Skin epidermis (tissue), 12 donors: ENCODE measurements at regions not wholly inside any gene's neighbourhood (a gene's known extent, or its start where the extent isn't known, plus 50 kb on each side); places are given as distances from the start of the nearest gene placed in this dataset.
"Not testable (repeated sequence)": the region's sequence is repeated elsewhere in the genome, so short reads cannot be mapped to it uniquely, and the experiment has no call there.

Experiments
- H3K27ac ChIP-seq, 21 experiments: fragments of 200-600 bp; sonication (generic) in 11 of 21; one replicate each; pipeline ENCODE4 v1.5.0; 2020; ENCODE audit warnings: mild to moderate bottlenecking in 3 of 21, inconsistent platforms in 2 of 21, moderate library complexity in 2 of 21
- H3K4me3 ChIP-seq, 7 experiments: fragments of 200-600 bp; sonication (generic) in 2 of 7; one replicate each; pipeline ENCODE4 v1.5.0; 2020; ENCODE audit warnings: inconsistent platforms in 2 of 7, mild to moderate bottlenecking in 2 of 7, moderate library complexity in 1 of 7

DNA sequence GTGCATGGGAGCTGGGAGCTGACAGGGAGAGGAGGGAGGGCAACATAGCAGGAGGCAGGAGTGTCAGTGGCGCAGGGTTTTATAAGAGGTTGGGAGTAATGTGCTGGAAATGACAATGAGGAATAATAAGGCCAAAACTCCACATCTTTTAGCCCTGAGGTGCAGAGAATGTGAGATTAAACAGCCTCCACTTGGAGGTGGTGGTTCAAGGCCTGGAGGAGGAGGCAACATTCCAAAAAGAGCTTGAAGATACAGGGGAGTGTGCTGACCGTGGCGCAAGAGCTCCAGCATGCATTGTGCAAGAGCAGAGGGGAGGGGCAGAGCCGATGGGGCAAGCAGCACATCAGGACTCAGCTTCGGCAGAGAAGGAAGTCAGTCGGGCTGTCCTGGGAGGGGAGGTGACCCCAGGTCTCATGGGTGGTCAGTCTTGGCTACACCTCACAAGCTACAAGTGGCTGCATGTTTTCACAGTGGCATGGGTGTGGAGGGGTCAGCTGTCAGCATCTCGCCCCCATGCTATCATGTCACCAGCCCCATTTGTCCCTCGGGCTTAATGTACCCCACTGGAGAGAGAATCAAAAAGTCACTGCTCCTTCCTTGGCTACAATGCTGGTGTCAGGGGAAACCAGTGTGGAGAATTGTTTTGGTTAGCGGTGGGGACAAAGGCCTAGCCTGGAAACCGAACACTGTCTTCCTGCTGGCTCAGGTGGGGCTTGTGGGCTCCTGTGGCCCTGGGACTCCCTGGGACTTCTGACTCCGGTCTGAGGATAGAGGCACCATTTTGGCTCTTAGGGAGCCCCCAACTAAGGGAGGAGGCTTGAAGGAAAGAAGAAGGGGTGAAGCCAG lies 208.0 kb downstream of the ZFP36L2 start:
- Histone ChIP-seq H3K4me3 (no peak overlapping the region), H3K27ac (peak overlapping the region in 18 of 21 experiments; percentile 1 to 80 (median 63))

DNA sequence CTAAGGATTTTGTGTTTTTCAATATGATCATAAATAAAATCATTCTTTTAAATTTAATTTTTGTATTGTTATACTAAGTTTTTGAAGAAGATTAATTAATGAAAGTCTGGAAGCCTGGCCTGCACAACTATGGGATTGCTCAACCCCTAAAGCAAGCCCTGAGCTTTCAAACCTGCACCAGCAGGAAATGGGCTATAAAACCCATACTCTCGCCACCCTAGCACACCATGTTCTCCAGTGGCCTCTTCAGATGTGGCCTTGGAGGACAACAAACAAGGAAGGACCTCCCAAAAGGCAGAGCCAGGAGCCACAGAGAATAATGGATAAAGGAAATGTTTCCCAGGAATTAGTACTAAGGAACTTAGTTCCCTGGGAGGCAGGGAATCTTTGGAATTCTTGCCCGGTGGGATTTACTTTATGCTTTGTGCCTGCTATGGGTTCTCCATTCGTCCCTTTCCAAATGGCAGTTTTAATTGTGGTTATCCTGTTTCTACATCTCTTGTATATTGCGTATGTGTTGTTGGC lies 212.5 kb downstream of the ZFP36L2 start:
- Histone ChIP-seq H3K4me3 (no peak overlapping the region), H3K27ac (peak overlapping the region in 5 of 21 experiments; percentile 9 to 67 (median 35))

DNA sequence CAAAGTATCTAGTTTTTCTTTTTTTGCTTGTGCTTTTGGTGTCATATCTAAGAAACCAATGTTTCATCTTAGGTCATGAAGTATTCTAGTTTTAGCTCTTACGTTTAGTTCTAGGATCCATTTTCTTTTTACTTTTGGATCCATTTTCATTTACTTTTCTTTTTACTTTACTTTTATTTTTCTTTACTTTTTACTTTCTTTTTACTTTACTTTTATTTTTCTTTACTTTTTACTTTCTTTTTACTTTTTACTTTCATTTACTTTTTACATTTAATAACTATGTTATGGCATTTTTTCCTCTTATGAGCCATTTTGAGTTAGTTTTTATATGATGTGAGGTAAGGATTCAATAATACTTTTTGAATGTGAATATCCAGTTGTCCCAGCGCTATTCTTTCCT lies 213.4 kb downstream of the ZFP36L2 start:
- H3K27ac ChIP-seq = peak overlapping the region in 1 of 21 experiments; percentile 20

DNA sequence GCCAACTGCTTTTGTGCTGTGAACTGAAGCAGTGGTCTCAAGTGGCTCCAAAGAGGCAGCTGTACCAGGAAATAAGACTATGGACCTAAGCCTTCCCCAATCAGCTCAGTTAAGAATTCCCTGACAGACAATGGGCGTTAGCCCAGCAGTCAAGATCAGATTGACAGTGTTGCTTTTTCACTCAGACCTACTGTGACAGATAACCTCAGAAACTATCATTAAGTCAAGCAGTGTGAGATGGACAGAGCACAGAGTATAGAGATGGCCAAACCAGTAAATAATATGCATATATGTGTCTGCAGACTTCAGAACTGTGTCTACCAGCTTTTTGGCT lies 215.3 kb downstream of the ZFP36L2 start:
- H3K27ac ChIP-seq = peak overlapping the region in 15 of 21 experiments; percentile 12 to 82 (median 64)

More for the DNA sequence above, 213.4 kb downstream of the ZFP36L2 start:
- H3K4me3 ChIP-seq = no peak overlapping the region

DNA sequence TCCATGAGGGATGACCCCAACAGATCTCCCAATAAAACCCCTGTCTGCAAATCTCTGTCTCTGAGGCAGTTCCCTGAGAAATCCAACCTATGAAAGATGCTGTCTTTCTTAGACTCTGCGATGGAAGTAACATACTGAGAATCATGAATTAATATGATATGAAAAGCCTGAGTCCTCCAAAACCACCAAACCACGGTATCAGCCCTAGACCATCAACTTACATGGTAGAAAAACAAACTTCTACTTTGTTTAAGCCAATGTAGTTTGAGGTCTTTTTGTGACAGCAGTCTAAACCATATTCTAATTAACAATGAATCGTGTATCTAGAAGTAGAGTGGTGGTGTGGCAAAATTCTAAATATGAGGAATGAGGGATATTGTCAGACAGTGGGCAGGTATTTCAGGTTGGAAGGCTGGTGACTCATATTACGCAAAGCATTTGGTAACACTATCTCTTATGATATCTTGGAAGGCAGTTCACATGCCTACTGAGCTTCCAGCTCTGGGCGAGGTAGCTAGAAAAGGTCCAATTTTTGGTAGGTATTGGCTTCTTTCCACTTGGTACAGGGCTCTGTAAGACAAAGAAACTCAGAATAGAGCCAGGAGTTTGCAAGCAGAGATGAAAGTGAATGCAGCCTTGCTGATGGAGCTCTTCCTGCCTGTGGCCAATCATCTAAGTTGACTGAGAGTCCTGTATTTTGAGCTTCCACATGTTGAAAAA lies 215.8 kb downstream of the ZFP36L2 start:
- H3K27ac ChIP-seq = peak overlapping the region in 20 of 21 experiments; percentile 15 to 88 (median 74)

More for the DNA sequence above, 215.3 kb downstream of the ZFP36L2 start:
- no peak overlapping the region for H3K4me3 ChIP-seq

DNA sequence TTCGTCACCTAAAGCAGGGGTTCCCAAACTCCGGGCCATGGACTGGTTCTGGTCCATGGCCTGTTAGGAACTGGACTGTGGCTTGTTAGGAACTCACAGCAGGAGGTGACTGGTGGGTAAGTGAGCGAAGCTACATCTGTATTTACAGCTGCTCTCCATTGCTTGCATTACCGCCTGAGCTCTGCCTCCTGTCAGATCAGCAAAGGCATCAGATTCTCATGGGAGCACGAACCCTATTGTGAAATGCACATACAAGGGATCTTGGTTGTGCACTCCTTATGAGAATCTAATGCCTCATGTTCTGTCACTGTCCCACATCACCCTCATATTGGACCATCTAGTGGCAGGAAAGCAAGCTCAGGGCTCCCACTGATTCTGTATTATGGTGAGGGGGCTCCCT lies 217.0 kb downstream of the ZFP36L2 start:
- Histone ChIP-seq H3K4me3 (no peak overlapping the region), H3K27ac (peak overlapping the region in 15 of 21 experiments; percentile 53 to 88 (median 76))

More for the DNA sequence above, 215.8 kb downstream of the ZFP36L2 start:
- H3K4me3 ChIP-seq = no peak overlapping the region

DNA sequence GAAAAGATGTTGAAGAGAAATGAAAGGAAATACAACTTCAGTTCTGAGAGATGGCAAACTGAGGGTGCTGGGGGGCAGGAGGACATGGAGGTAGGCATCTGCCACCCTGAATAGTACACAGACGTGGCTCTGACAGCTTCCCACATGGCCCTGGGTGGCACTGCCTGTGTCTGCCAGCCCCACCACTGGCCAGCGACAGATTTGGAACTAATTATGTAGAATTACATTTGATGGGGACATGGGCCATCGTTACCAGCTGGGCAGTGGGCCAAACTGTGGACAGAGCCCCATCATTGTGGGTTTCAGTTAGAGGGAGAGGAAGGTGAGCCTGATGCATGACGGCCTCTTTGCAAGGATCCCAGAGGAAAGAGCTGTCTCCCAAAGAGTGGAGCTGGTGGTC lies 216.0 kb upstream of the HAAO start:
- no peak overlapping the region for H3K27ac ChIP-seq

DNA sequence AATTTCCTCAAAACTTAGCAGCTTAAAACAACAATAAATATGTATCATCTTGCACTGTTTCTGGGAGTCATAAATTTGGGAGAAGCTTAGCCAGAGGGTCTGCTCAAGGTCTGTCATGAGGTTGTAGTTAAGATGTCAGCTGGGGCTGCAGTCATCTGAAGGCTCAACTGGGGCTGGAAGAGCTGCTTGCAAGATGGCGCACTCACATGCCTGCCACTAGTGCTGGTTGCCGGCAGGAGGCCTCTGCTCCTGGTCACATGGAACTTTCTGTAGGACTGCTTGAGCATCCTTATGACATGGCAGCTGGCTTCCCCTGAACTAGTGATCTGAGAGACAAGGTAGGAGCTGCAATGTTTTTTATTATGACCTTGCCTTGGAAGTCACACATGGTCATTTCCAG lies 215.5 kb upstream of the HAAO start:
- Histone ChIP-seq H3K4me3 (no peak overlapping the region), H3K27ac (no peak overlapping the region)

More for the DNA sequence above, 216.0 kb upstream of the HAAO start:
- no peak overlapping the region for H3K4me3 ChIP-seq

DNA sequence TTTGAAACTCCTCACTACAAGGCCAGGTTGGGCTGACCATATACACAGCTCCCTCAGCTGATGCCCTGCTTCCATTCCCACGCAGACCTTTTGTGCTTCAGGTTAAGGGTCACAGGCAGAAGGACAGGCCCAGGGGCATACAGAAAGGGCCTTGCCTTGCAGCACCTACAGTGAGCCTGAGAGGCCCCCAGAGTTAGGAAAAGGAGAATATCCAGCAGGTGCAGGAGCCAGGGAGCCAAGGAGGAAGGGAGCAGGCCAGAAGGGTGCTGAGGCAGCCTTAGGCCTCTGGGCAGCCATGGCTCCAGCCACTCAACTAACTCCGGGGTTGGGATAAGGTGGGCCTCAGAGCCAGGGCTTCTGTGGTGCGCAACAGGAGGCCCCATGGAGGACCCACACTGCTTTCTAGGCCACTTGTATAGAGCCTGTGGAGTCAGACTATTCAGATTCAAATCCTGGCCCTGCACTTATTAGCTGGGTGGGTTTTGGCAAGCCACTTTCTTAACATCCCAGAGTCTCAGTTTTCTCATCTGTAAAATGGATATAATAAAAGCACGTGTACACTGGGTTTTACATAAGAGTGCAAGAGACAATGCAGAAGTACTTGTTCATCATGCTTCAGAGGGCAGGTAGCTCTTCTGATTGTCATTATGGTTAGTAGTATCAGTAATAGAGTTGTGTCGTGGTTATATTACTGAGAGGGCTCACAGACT lies 214.6 kb upstream of the HAAO start:
- Histone ChIP-seq H3K4me3 (no peak overlapping the region), H3K27ac (peak overlapping the region in 3 of 21 experiments; percentile 4 to 72 (median 66))

DNA sequence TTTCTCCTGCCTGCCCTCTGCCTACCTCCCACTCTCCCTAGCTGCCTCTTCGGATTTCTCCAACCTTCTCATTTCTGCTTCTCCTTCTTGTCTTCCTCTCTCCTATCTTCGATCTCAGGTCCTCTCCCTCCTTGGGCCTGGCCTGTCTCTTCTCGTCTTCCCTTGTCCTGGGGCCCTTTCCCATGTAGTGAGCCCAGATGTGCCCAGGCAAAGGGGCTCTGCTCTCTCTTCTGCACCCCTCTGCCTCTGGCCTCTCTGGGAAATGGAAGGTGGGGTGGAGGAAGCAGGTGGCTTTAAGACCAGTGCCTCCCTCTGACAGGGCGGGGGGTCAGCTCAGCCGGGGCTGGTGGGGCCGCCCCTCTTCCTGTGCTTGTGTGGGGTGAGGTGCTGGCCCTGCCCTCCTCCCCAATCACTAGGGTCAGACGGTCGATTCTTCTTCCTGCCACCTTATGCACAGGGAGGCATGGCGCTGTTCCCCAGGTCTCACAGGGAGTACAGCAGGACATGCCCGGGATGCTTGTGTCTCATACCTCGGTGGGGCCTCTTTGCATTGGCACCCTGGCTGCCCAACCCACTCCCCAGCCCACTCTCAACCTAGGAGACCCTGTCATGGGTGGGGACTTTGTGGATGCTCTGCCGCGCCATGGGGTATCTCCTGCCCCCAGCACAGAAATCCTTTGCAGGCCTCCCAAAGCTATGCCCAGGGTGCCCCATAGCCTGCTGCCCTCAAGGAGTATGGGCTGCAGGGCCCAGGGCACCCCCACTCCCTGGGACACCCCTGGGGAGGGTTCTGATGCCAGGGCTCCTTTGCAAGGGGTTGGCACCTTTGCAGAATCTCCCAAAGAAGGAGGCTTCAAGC lies 213.8 kb upstream of the HAAO start:
- H3K27ac ChIP-seq = peak overlapping the region in 10 of 21 experiments; percentile 4 to 72 (median 46)

DNA sequence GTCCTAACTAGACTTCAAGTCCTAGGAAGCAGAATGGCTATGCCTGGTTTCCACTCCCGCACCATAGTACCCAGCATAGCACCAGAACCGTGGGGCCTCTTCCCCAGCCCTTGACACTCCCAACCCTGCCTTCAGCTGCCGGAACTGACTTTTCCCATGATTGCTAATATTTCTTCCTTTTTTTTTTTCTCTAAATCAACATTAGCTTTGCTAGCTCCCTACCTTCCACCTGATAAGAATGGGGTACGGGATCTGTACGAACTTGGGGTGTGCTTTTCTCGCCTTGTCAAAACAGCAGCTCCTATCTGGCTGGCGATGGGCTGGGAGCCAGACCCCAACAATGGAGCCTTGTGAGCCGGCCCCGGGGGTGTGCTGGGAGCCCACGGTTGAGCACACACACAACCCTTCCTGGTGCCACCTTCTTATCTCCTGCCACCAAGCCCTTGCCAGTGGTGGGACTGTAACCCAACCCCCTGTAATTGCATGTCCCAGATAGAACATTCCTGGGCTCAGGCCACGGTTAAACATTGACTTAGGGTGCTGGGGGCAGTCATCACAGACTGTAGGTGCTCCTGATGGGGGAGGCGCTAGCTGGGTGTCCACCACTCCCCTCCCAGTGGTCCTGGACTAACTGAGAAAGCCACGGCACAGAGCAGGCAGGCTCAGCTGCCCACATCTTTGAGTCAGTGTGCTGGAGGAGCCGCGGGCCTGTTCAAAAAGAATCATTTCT lies 213.0 kb upstream of the HAAO start:
- H3K4me3 ChIP-seq = no peak overlapping the region
- H3K27ac ChIP-seq = peak overlapping the region in 10 of 21 experiments; percentile 5 to 72 (median 46)

More for the DNA sequence above, 213.8 kb upstream of the HAAO start:
- no peak overlapping the region for H3K4me3 ChIP-seq

DNA sequence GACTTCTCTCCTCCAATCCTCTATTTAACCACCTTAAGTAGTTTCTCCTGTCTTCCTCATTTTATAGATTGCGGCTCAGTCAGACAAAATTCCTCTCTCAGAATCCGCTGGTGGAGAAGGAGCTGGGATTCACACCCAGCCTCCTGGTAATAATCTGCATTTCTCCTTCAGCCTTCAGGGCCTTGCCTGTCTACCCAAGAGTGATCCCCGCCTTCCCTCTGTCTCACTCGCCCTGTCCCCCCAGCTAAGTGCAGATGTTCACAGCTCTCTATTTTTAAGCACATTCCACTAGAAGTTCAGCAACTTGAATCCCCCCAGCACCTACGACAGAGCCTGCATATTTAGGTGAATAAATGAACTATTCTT lies 212.5 kb upstream of the HAAO start:
- H3K4me3 ChIP-seq = no peak overlapping the region
- H3K27ac ChIP-seq = peak overlapping the region in 6 of 21 experiments; percentile 3 to 72 (median 33)

DNA sequence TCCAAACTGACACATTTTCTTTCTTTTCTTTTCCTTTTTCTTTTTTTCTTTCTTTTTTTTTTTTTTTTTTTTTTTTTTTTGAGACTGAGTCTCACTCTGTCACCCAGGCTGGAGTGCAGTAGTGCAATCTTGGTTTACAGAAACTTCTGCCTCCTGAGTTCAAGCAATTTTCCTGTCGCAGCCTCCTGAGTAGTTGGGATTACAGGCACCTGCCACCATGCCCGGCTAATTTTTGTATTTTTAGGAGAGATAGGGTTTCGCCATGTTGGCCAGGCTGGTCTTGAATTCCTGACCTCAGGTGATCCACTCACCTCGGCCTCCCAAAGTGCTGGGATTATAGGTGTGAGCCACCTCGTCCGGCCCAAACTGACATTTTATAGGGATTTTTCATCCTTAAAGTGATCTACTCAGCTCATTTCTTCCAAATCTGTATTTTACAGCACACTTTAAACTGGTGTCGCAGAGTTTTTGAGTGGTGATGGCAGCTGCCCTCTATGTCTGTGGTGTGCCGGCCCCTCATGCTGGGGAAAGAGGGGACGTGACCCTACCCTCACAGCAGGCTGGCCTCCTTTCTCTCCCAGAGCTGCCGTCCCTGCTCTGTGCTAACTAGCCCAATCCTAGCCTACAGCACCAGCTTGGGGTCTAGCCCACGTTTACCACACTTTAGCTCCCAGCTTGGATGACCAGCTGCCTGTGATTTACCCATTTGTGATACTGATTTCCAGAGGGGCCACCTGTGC lies 211.9 kb upstream of the HAAO start:
- H3K27ac ChIP-seq = peak overlapping the region in 4 of 21 experiments; percentile 3 to 72 (median 34)
- H3K4me3 ChIP-seq = not testable (repeated sequence)

DNA sequence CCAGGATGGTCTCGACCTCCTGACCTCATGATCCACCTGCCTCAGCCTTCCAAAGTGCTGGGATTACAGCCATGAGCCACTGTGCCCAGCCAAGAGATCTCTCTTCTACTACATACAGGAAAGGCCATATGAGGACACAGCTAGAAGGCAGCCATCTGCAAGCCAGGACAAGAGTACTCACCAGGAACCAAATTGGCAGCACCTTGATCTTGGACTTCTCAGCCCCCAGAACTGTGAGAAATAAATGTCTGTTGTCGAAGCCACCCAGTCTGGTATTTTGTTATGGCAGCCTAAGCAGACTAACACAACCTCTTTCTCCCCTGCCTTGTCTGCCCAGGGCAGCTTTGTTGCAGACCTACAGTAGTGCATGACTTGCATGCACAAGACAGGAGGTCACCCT lies 211.3 kb upstream of the HAAO start:
- Histone ChIP-seq H3K27ac (peak overlapping the region in 1 of 21 experiments; percentile 42), H3K4me3 (no peak overlapping the region)

DNA sequence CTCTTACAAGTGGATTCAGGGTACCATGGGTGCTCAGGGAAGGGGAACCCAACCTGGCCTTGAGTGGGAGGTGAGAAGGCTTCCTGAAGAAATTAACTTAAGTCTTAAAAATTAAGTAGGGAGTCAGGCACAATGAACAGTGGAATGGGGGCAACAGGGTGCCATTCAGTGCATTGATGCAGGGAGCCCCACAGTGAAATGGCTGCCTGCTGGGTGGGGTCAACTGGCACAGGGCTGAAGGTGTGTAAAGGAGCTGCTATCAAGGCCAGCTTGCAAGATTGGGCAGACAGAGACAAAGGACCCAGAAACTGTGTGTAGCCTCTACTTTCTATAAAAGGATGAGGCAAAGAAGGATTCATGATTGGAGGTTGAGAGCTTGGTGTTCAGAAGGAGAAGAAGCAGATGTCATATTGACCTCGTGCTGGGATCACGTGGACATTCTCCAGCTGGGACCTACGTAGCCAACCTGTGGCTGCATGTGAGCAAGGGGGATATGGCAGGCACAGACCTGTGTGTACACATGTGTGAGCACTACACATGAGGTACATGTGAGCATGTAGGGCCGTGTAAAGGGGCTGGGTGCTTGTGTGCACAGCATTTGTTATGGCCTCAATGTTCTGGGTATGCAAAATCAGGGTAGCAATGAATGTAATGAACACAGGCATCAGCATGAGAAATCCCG lies 209.5 kb upstream of the HAAO start:
- Histone ChIP-seq H3K4me3 (no peak overlapping the region), H3K27ac (peak overlapping the region in 2 of 21 experiments; percentile 4 to 85)

DNA sequence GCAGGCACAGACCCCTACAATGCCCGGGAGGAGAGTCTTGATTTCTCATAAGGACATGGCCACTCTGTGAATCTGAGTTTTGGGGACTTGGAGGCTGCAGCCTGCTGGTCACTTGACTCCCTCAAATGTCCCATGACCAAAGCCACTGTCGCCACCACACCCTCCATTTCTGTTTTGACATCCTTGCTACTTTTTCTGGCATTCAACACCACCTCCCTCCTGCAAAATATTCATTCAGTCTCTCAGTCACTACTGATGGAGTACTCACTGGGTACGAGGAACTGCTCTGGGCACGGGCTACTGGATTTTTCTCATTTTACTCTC lies 208.6 kb upstream of the HAAO start:
- Histone ChIP-seq H3K27ac (peak overlapping the region in 9 of 21 experiments; percentile 25 to 85 (median 76)), H3K4me3 (no peak overlapping the region)
